Peyer's patch (tissue), 4 donors: ENCODE measurements at regions not wholly inside any gene's neighbourhood (a gene's known extent, or its start where the extent isn't known, plus 50 kb on each side); places are given as distances from the start of the nearest gene placed in this dataset.

Experiments
- CTCF ChIP-seq, 6 experiments: fragments of 450-650 bp in 4 of 6; fragments of 200-600 bp in 2 of 6; sonication (generic) in 1 of 6; IDR thresholded peaks; one replicate each; pipeline ENCODE4 v1.5.1; 2017 to 2019; ENCODE audit warnings: antibody characterized with exemption in 6 of 6, mild to moderate bottlenecking in 3 of 6, moderate library complexity in 1 of 6
- POLR2A ChIP-seq, 2 donors: fragments of 450-650 bp; IDR thresholded peaks; one replicate each; pipeline ENCODE4 v1.5.1; 2017; ENCODE audit warnings: antibody characterized with exemption in 2 of 2, mild to moderate bottlenecking in 2 of 2, moderate library complexity in 2 of 2

GRCh38 chr5:39505363-39505762, 80.6 kb upstream of the DAB2 start:
- TF ChIP-seq CTCF (IDR thresholded peaks at IDR 0.05) (no peak), POLR2A (IDR thresholded peaks at IDR 0.05) (no peak)
